ENCODE measurements at regions not wholly inside any gene's neighbourhood (a gene's known extent, or its start where the extent isn't known, plus 50 kb on each side); places are given as distances from the start of the nearest gene placed in this dataset.

- H3K4me3 Mint-ChIP-seq: no peak overlapping the region
- no peaks in the 10 kb centered on the region for H3K27me3 Mint-ChIP-seq
- DNase-seq: no peak
- H3K4me1 Mint-ChIP-seq: no peaks in the 10 kb centered on the region
- no peak overlapping the region for H3K27ac Mint-ChIP-seq
- ATAC-seq: no peak
- H3K36me3 Mint-ChIP-seq: peaks cover 0 to 4% (median 0%) of the 10 kb centered on the region in 3 donors
- POLR2A ChIA-PET: no interaction called here
- peaks cover 6 to 30% (median 18%) of the 10 kb centered on the region in 9 donors for H3K9me3 Mint-ChIP-seq
Measured at GRCh38 chr3:89966877-89967665, 859.6 kb downstream of the EPHA3 start.

DNA sequence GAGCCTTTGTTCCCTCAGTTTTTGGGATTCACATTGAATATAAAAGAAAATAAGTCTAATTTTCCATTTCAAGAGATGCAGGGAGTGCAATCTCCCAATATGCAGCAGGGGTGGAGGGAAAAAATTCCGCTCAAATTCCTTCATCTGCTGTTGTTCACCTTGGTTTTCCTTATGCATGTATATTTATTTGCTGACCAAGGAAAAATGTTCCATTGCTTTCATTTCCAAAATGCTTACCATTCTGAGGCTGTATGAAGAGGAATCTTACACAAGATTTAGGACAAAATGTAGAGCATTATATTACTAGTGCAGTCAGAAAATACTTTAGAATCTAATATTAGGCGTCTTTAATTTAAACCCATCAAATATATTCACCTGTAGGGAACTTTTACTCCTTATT lies 863.9 kb downstream of the EPHA3 start:
- no peaks in the 10 kb centered on the region for H3K27me3 Mint-ChIP-seq
- no peak overlapping the region for H3K27ac Mint-ChIP-seq
- POLR2A ChIA-PET: no interaction called here
- no peaks in the 10 kb centered on the region for H3K4me1 Mint-ChIP-seq
- peaks cover 0 to 4% (median 0%) of the 10 kb centered on the region in 3 donors for H3K36me3 Mint-ChIP-seq
- ATAC-seq (no peak), DNase-seq (no peak)
- peaks cover 2 to 22% (median 12%) of the 10 kb centered on the region in 9 donors for H3K9me3 Mint-ChIP-seq
- H3K4me3 Mint-ChIP-seq: no peak overlapping the region

GRCh38 chr3:89973156-89973555 lies 865.7 kb downstream of the EPHA3 start:
- Mint-ChIP-seq H3K9me3 (peaks cover 0 to 15% (median 9%) of the 10 kb centered on the region in 9 donors), H3K27ac (no peak overlapping the region), H3K4me1 (no peaks in the 10 kb centered on the region), H3K27me3 (no peaks in the 10 kb centered on the region), H3K36me3 (peaks cover 0 to under 1% (median 0%) of the 10 kb centered on the region in 3 donors), H3K4me3 (no peak overlapping the region)
- POLR2A ChIA-PET: no interaction called here
- no peak for DNase-seq
- no peak for ATAC-seq

DNA sequence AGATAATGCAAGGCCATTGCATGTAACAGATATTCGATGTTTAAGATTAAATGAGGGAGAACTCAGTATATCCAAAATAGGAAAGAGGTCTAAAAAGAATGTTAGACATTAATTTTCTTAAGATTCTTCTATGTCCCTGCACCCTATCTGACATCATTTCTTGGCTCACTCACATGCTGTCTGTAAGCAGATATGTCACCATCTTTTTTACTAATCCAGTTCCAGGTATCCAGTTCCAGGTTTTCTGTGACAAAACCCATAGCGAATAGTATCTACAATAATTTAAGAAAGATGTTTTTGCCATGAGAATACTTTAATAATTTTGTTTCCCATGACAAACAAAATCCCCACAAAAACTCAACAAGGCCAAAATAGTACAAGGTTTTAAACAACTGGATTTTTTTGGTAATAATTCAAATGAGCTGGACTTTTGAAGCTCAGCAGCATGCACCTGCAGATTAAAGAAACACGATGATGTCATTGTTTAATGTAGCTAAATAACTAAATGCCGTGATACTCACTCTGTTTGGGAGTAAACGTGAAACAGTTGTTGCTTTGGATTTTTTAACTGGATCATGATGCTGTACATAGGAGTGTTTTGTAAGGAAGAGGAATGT lies 867.6 kb downstream of the EPHA3 start:
- H3K9me3 Mint-ChIP-seq: peaks cover 0 to 14% (median 9%) of the 10 kb centered on the region in 9 donors

DNA sequence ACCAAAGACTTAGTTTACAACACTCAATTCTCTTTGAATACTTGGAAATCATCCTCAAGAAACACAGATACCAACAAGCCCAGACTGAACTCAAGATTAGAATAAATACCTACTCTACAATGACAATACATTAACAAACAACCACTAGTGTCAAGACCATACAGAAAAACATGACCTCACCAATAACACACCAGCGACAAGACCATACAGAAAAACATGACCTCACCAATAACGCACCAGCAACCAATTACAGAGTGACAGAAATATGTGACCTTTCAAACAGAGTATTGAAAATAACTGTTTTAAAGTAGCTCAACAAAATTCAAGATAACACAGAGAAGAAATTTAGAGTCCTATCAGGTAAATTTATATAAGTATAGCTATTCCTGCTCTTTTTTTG lies 876.0 kb downstream of the EPHA3 start:
- Mint-ChIP-seq H3K9me3 (peaks cover 7 to 48% (median 30%) of the 10 kb centered on the region in 9 donors), H3K4me1 (no peaks in the 10 kb centered on the region), H3K4me3 (no peak overlapping the region), H3K27ac (no peak overlapping the region), H3K27me3 (no peaks in the 10 kb centered on the region), H3K36me3 (peaks cover 0 to 10% (median 0%) of the 10 kb centered on the region in 3 donors)
- no peak for DNase-seq
- POLR2A ChIA-PET: interaction anchor here (0.6 kb wide), 1 partner anchor 29 kb away, joined by 4 read pairs; no protein-coding TSS in a partner anchor
- no peak for ATAC-seq

More for the DNA sequence above, 867.6 kb downstream of the EPHA3 start:
- Mint-ChIP-seq H3K4me1 (no peaks in the 10 kb centered on the region), H3K4me3 (no peak overlapping the region), H3K36me3 (no peaks in the 10 kb centered on the region), H3K27me3 (no peaks in the 10 kb centered on the region), H3K27ac (no peak overlapping the region)
- POLR2A ChIA-PET: no interaction called here
- no peak for DNase-seq
- ATAC-seq: no peak

DNA sequence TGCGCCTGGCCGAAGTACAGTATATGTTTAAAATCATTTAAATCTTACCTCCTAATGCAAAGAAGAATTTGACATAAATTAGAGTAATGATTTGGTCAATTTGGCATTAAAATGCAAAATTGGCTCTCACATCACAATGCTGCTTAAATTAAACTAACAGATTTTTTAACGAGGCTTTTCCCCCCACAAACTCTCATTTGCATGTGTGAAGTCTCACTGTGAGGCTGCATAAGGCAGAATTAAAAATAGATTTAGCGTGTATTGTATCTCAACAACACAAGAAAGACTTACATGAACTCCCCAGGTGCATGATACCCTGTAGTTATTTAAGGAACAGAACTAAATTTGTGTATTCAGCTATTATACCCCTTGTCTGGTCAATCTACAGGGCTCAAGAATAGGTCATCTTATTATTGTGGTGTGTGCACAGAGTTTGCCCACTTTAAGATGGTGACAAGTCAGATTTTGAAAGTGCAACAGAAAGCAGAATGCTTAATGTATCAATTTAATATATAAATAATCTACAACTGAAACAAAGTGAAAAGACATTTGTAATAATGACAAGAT lies 897.9 kb downstream of the EPHA3 start:
- no peaks in the 10 kb centered on the region for H3K27me3 Mint-ChIP-seq
- H3K9me3 Mint-ChIP-seq: peaks cover 6 to 34% (median 15%) of the 10 kb centered on the region in 9 donors
- POLR2A ChIA-PET: no interaction called here
- DNase-seq (no peak), ATAC-seq (no peak)
- no peaks in the 10 kb centered on the region for H3K4me1 Mint-ChIP-seq
- no peak overlapping the region for H3K4me3 Mint-ChIP-seq
- no peaks in the 10 kb centered on the region for H3K36me3 Mint-ChIP-seq
- H3K27ac Mint-ChIP-seq: no peak overlapping the region

- no peak overlapping the region for H3K4me3 Mint-ChIP-seq
- ATAC-seq (no peak), DNase-seq (no peak)
- POLR2A ChIA-PET: no interaction called here
- peaks cover 0 to 37% (median 13%) of the 10 kb centered on the region in 9 donors for H3K9me3 Mint-ChIP-seq
- no peaks in the 10 kb centered on the region for H3K4me1 Mint-ChIP-seq
- H3K27ac Mint-ChIP-seq: no peak overlapping the region
- peaks cover 0 to under 1% (median 0%) of the 10 kb centered on the region in 3 donors for H3K36me3 Mint-ChIP-seq
- H3K27me3 Mint-ChIP-seq: no peaks in the 10 kb centered on the region
Measured at GRCh38 chr3:90007778-90008499, 900.5 kb downstream of the EPHA3 start.

DNA sequence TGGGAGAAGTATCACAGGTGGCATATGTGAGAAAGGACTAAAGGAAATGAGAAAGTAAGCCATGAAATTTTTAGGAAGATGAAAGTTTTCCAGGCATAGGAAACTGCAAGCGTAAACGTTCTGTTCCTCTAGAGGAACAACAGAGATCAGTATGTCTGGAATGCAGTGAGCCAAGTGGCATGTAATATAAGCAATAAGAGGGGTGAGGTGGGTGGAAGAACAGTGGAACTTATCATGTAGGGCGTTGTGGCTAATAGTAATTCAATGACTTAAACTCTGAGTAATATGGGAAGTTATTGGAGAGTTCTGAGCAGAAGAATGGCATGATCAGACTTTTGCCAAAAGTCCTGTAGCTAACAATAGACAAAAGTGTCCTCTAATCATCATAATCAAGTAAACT lies 902.9 kb downstream of the EPHA3 start:
- H3K27me3 Mint-ChIP-seq: no peaks in the 10 kb centered on the region
- H3K36me3 Mint-ChIP-seq: peaks cover 0 to 3% (median 0%) of the 10 kb centered on the region in 3 donors
- no peak overlapping the region for H3K4me3 Mint-ChIP-seq
- H3K9me3 Mint-ChIP-seq: peaks cover 3 to 30% (median 12%) of the 10 kb centered on the region in 9 donors
- DNase-seq: no peak
- no peak for ATAC-seq
- no peaks in the 10 kb centered on the region for H3K4me1 Mint-ChIP-seq
- POLR2A ChIA-PET: no interaction called here
- no peak overlapping the region for H3K27ac Mint-ChIP-seq

DNA sequence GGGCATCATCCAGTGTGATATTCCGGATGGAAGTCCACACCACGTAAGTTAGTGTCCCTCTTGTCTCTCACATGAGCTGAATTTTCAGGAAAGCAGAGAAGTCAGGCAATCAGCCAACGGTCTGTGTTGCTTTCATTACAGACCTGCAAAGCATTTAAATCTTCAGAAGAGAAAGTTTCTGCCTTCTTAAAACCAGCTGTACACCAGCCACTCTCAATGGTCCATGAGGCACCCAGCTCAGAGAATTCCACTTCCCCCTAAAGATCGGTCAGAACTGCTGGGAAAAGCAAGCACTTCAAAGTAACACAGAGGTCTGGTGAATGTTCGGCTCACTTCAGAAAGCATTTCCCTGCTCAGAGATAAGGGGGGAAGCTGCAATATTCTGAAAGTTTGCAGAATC lies 903.7 kb downstream of the EPHA3 start:
- H3K9me3 Mint-ChIP-seq: peaks cover 3 to 33% (median 12%) of the 10 kb centered on the region in 9 donors
- H3K27me3 Mint-ChIP-seq: no peaks in the 10 kb centered on the region
- ATAC-seq: no peak
- no peak for DNase-seq
- no peak overlapping the region for H3K27ac Mint-ChIP-seq
- POLR2A ChIA-PET: no interaction called here
- H3K4me1 Mint-ChIP-seq: no peaks in the 10 kb centered on the region
- no peak overlapping the region for H3K4me3 Mint-ChIP-seq
- H3K36me3 Mint-ChIP-seq: peaks cover 0 to 3% (median 0%) of the 10 kb centered on the region in 3 donors

GRCh38 chr3:90011596-90011995 lies 904.2 kb downstream of the EPHA3 start:
- Mint-ChIP-seq H3K27ac (no peak overlapping the region), H3K4me3 (no peak overlapping the region), H3K27me3 (no peaks in the 10 kb centered on the region), H3K4me1 (no peaks in the 10 kb centered on the region), H3K36me3 (peaks cover 0 to 3% (median 0%) of the 10 kb centered on the region in 3 donors), H3K9me3 (peaks cover 3 to 33% (median 12%) of the 10 kb centered on the region in 9 donors)
- POLR2A ChIA-PET: no interaction called here
- DNase-seq (no peak), ATAC-seq (no peak)

DNA sequence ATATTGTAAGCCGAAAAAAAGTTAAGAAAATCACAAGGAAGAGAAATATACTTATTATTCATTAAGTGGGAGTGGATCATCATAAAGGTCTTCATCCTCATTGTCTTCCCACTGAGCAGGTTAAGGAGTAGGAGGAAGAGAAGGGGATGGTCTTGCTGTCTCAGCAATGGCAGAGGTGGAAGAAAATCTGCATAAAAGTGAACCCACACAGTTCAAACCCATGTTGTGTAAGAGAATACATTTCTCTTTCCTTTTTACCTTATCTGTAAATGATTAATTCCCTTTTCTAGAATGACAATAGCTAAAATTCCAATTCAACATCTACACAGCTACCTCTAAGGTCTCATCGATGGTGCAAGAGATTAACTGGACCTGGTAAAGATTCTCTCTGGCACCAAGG lies 904.6 kb downstream of the EPHA3 start:
- H3K27ac Mint-ChIP-seq: no peak overlapping the region
- peaks cover 0 to 3% (median 0%) of the 10 kb centered on the region in 3 donors for H3K36me3 Mint-ChIP-seq
- H3K4me3 Mint-ChIP-seq: no peak overlapping the region
- ATAC-seq (no peak), DNase-seq (no peak)
- no peaks in the 10 kb centered on the region for H3K4me1 Mint-ChIP-seq
- POLR2A ChIA-PET: no interaction called here
- H3K27me3 Mint-ChIP-seq: no peaks in the 10 kb centered on the region
- H3K9me3 Mint-ChIP-seq: peaks cover 3 to 31% (median 12%) of the 10 kb centered on the region in 9 donors

DNA sequence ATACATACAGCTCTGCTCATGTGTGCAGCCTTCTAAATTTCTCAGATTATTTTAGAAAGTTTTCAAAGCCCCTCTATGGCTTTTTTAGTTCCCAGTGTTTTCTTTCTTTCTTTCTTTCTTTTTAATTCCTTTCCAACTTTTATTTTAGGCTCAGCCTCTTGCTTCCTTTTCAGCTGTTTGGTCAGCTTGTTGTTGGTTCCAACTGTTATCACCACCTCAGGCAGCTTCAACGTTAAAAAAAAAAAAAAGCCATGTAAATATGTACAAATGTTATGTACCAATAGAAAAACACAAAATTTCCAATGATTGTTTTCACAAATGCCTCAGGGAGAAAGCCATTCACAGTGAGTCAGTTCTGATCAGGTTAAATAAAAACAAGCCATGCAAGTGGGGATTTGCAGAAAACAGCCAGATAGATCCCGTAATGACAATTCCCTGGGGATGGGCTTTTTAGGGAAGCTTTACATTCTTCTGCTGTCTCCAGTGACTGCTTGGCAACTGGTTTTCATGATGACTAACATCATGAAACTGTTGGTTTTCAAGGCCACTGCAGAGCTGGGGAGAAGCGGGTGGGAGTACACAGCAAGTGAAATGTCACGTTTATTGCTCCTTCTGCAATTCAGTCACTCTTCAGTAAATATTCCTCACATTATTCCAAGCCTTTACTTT lies 908.4 kb downstream of the EPHA3 start:
- POLR2A ChIA-PET: no interaction called here
- Mint-ChIP-seq H3K27me3 (no peaks in the 10 kb centered on the region), H3K9me3 (peaks cover 0 to 27% (median 10%) of the 10 kb centered on the region in 9 donors), H3K4me1 (no peaks in the 10 kb centered on the region), H3K27ac (no peak overlapping the region), H3K36me3 (peaks cover 0 to 3% (median 0%) of the 10 kb centered on the region in 3 donors), H3K4me3 (no peak overlapping the region)
- no peak for DNase-seq
- no peak for ATAC-seq
